ENCODE measurements at regions not wholly inside any gene's neighbourhood (a gene's known extent, or its start where the extent isn't known, plus 50 kb on each side); places are given as distances from the start of the nearest gene placed in this dataset.

GRCh38 chr20:56706867-56707360, 77.8 kb downstream of the TFAP2C start:
- TF ChIP-seq TAF1 (IDR thresholded peaks at IDR 0.05; ENCODE audit: borderline replicate concordance, low read depth, low read length) (no peak), POLR2A (IDR thresholded peaks at IDR 0.05; ENCODE audit: low read depth, low read length) (no peak)
